ENCODE measurements at regions not wholly inside any gene's neighbourhood (a gene's known extent, or its start where the extent isn't known, plus 50 kb on each side); places are given as distances from the start of the nearest gene placed in this dataset.

GRCh38 chr5:6262651-6263363, 115.5 kb downstream of the MED10 start:
- H3K27ac Mint-ChIP-seq: no peak overlapping the region
- H3K27me3 Mint-ChIP-seq: peaks cover 4 to 14% of the 10 kb centered on the region in 2 donors
- no peaks in the 10 kb centered on the region for H3K36me3 Mint-ChIP-seq
- peaks cover 4% of the 10 kb centered on the region for H3K9me3 Mint-ChIP-seq
- no peak for DNase-seq (ENCODE audit: low spot score)
- ATAC-seq: no peak
- no peaks in the 10 kb centered on the region for H3K4me1 Mint-ChIP-seq (ENCODE audit: low read depth in 2 of 2)
- H3K4me3 Mint-ChIP-seq: no peak overlapping the region

- no peak overlapping the region for H3K27ac Mint-ChIP-seq
- H3K4me1 Mint-ChIP-seq (ENCODE audit: low read depth in 2 of 2): no peaks in the 10 kb centered on the region
- no peak for DNase-seq (ENCODE audit: low spot score)
- H3K36me3 Mint-ChIP-seq: no peaks in the 10 kb centered on the region
- H3K4me3 Mint-ChIP-seq: no peak overlapping the region
- ATAC-seq: no peak
- peaks cover 4% of the 10 kb centered on the region for H3K9me3 Mint-ChIP-seq
- peaks cover 4 to 14% of the 10 kb centered on the region in 2 donors for H3K27me3 Mint-ChIP-seq
Observed at GRCh38 chr5:6261668-6262067, 116.7 kb downstream of the MED10 start.

GRCh38 chr5:6261256-6261655, 117.1 kb downstream of the MED10 start:
- Mint-ChIP-seq H3K27me3 (peaks cover 4 to 14% of the 10 kb centered on the region in 2 donors), H3K4me1 (ENCODE audit: low read depth in 2 of 2) (no peaks in the 10 kb centered on the region), H3K9me3 (peaks cover 4% of the 10 kb centered on the region), H3K36me3 (no peaks in the 10 kb centered on the region), H3K27ac (no peak overlapping the region), H3K4me3 (no peak overlapping the region)
- DNase-seq (ENCODE audit: low spot score) (no peak), ATAC-seq (no peak)

DNA sequence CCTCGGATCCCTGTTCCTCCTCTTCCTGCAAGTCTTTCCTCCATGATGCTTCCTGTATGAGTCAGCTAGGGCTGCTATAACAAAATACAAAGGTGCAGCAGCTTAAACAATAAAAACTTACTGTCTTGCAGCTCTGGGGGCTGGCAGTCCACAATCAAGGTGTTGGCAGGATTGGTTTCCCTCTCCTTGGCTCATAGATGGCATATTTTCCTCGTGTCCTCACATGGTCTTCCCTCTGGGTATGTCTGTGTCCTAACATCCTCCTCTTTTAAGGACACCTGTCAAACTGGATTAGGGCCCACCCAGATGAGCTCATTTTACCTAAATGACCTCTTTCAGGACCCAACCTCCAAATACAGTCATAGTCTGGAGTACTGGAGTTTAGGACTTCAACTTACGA, 117.5 kb downstream of the MED10 start:
- no peak overlapping the region for H3K4me3 Mint-ChIP-seq
- DNase-seq (ENCODE audit: low spot score): no peak
- no peaks in the 10 kb centered on the region for H3K4me1 Mint-ChIP-seq (ENCODE audit: low read depth in 2 of 2)
- H3K9me3 Mint-ChIP-seq: peaks cover 4% of the 10 kb centered on the region
- H3K27me3 Mint-ChIP-seq: peaks cover 4 to 14% of the 10 kb centered on the region in 2 donors
- H3K27ac Mint-ChIP-seq: no peak overlapping the region
- ATAC-seq: no peak
- H3K36me3 Mint-ChIP-seq: no peaks in the 10 kb centered on the region

DNA sequence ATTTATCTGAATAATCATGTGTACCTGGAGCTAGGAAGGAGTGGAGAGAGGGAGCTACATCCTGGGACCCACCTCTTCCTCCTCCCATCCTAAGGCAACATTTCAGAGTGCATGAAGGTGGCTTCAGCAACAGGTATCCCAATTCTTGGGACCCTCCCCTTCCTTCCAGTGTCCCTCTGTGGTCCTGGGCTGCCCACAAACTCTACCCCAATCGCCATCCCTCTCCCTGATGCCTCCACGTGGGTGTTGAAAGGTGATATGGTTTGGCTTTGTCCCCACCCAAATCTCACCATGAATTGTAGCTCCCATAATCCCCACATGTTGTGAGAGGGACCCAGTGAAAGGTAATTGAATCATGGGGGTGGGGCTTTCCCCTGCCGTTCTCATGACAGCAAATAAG, 121.4 kb downstream of the MED10 start:
- Mint-ChIP-seq H3K27me3 (peaks cover 6 to 7% of the 10 kb centered on the region in 2 donors), H3K36me3 (no peaks in the 10 kb centered on the region), H3K9me3 (peaks cover 4% of the 10 kb centered on the region), H3K27ac (no peak overlapping the region), H3K4me1 (ENCODE audit: low read depth in 2 of 2) (no peaks in the 10 kb centered on the region), H3K4me3 (no peak overlapping the region)
- no peak for DNase-seq (ENCODE audit: low spot score)
- no peak for ATAC-seq

DNA sequence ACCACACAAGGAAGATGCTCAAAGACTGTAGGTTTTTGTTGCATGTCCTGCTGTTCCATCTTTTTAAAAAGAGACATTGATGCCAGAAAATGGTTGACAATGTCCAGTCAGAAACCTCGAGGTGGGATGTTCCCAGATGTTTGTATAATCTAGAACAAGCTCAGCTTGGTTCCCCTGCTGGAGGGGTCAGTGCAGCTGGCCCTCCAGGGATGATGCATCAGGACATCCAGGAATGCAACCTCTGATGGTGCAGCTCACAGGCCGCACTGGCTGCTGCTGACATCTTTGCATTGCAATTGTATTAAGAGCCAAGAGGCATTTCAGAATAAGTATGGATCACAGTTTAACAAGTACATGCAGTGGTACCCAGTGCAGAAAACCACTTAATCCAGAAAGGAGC, 122.4 kb downstream of the MED10 start:
- H3K36me3 Mint-ChIP-seq: no peaks in the 10 kb centered on the region
- H3K4me1 Mint-ChIP-seq (ENCODE audit: low read depth in 2 of 2): no peaks in the 10 kb centered on the region
- H3K9me3 Mint-ChIP-seq: peaks cover 4% of the 10 kb centered on the region
- DNase-seq (ENCODE audit: low spot score) (no peak), ATAC-seq (no peak)
- no peak overlapping the region for H3K4me3 Mint-ChIP-seq
- H3K27me3 Mint-ChIP-seq: peaks cover 6 to 7% of the 10 kb centered on the region in 2 donors
- H3K27ac Mint-ChIP-seq: no peak overlapping the region

GRCh38 chr5:6253846-6254245, 124.5 kb downstream of the MED10 start:
- Mint-ChIP-seq H3K9me3 (no peaks in the 10 kb centered on the region), H3K27me3 (peaks cover 3 to 6% of the 10 kb centered on the region in 2 donors), H3K4me1 (ENCODE audit: low read depth in 2 of 2) (no peaks in the 10 kb centered on the region), H3K27ac (no peak overlapping the region), H3K36me3 (no peaks in the 10 kb centered on the region), H3K4me3 (no peak overlapping the region)
- DNase-seq (ENCODE audit: low spot score) (no peak), ATAC-seq (peak in 1 of 2 donors; percentile 22)

DNA sequence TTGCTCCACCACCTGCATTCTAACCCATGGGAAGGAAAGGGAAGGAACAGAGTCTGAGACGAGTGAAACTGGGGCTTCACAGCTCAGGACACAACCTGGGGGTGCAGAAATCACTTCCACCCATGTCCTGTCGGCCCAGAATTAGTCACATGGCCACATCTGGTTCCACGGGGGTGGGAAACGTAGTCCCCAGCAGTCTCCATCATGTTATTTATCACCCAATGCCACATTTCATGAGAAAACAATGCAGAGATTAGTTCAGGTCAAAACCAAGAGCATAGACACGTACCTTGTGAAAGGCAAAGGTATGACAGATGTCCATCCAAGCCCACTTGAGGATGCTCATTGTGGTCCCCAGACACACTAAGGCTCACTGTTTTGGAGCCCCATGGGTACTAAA, 125.1 kb downstream of the MED10 start:
- Mint-ChIP-seq H3K4me3 (no peak overlapping the region), H3K9me3 (no peaks in the 10 kb centered on the region), H3K36me3 (no peaks in the 10 kb centered on the region), H3K27me3 (peaks cover 3 to 4% of the 10 kb centered on the region in 2 donors), H3K27ac (no peak overlapping the region), H3K4me1 (ENCODE audit: low read depth in 2 of 2) (no peaks in the 10 kb centered on the region)
- no peak for ATAC-seq
- DNase-seq (ENCODE audit: low spot score): no peak

- H3K9me3 Mint-ChIP-seq: no peaks in the 10 kb centered on the region
- ATAC-seq (no peak), DNase-seq (ENCODE audit: low spot score) (no peak)
- no peaks in the 10 kb centered on the region for H3K4me1 Mint-ChIP-seq (ENCODE audit: low read depth in 2 of 2)
- H3K27me3 Mint-ChIP-seq: peaks cover 0 to 3% of the 10 kb centered on the region in 2 donors
- no peak overlapping the region for H3K4me3 Mint-ChIP-seq
- no peak overlapping the region for H3K27ac Mint-ChIP-seq
- no peaks in the 10 kb centered on the region for H3K36me3 Mint-ChIP-seq
Observed at GRCh38 chr5:6252581-6252980, 125.8 kb downstream of the MED10 start.

DNA sequence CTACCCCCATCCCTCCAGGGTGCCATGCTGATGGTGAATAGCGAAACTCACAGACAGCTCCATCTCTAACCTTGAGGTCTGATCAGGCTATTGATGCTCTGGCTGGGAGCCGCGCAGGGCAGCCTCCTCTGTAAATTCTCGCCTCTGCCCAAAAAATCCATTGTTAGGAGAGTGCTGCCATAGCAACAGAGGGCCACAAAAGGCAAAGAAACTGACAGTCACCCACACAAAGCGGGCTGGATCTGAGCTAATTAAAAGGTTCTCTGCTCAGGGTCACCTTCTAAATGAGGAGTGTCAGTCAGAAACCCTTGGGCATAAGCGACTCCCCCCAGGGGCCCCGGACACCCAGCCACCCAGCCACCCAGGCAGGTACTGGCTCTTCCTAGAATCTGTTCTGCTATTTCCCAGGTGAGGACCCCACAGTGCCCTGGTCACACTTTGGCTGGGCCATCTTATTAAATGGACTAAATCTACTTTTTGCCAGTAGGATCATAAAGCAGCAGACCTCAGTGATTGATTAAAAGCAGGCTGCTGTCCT, 126.7 kb downstream of the MED10 start:
- Mint-ChIP-seq H3K27ac (no peak overlapping the region), H3K9me3 (no peaks in the 10 kb centered on the region), H3K4me1 (ENCODE audit: low read depth in 2 of 2) (no peaks in the 10 kb centered on the region), H3K4me3 (no peak overlapping the region), H3K36me3 (no peaks in the 10 kb centered on the region), H3K27me3 (peaks cover 0 to 3% of the 10 kb centered on the region in 2 donors)
- no peak for DNase-seq (ENCODE audit: low spot score)
- ATAC-seq: no peak

DNA sequence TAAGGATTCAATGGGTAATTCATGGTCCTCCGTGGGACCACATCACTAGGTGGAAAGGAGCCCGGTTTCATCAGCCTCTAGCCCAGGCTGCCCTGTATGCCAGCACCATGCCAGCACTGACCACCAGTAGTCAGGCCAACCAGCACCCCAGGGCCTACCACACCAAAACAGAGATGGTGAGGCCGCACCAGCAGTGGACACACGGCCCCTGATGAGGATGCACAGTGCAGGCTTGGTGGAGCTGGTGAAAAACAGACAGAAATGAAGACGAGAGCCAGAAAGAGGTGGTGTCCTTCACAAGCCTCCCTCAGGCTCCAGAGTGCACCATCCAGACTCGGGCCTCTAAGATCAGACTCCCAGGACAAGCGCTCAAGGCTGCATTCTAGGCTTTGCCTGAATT, 128.2 kb downstream of the MED10 start:
- DNase-seq (ENCODE audit: low spot score) (no peak), ATAC-seq (no peak)
- Mint-ChIP-seq H3K9me3 (no peaks in the 10 kb centered on the region), H3K36me3 (no peaks in the 10 kb centered on the region), H3K27me3 (no peaks in the 10 kb centered on the region), H3K4me3 (no peak overlapping the region), H3K4me1 (ENCODE audit: low read depth in 2 of 2) (no peaks in the 10 kb centered on the region), H3K27ac (no peak overlapping the region)

GRCh38 chr5:6248132-6248531, 130.2 kb downstream of the MED10 start:
- no peaks in the 10 kb centered on the region for H3K4me1 Mint-ChIP-seq (ENCODE audit: low read depth in 2 of 2)
- peaks cover 0 to 2% of the 10 kb centered on the region in 2 donors for H3K27me3 Mint-ChIP-seq
- H3K36me3 Mint-ChIP-seq: no peaks in the 10 kb centered on the region
- DNase-seq (ENCODE audit: low spot score) (no peak), ATAC-seq (no peak)
- no peak overlapping the region for H3K27ac Mint-ChIP-seq
- no peaks in the 10 kb centered on the region for H3K9me3 Mint-ChIP-seq
- no peak overlapping the region for H3K4me3 Mint-ChIP-seq

GRCh38 chr5:6246820-6247437, 131.4 kb downstream of the MED10 start:
- Mint-ChIP-seq H3K36me3 (no peaks in the 10 kb centered on the region), H3K27ac (no peak overlapping the region), H3K4me1 (ENCODE audit: low read depth in 2 of 2) (no peaks in the 10 kb centered on the region), H3K4me3 (no peak overlapping the region), H3K27me3 (peaks cover 0 to 2% of the 10 kb centered on the region in 2 donors), H3K9me3 (no peaks in the 10 kb centered on the region)
- ATAC-seq: no peak
- DNase-seq (ENCODE audit: low spot score): no peak

GRCh38 chr5:6244339-6244714, 134.0 kb downstream of the MED10 start:
- peaks cover 4% of the 10 kb centered on the region for H3K9me3 Mint-ChIP-seq
- no peak for DNase-seq (ENCODE audit: low spot score)
- H3K27ac Mint-ChIP-seq: no peak overlapping the region
- no peak overlapping the region for H3K4me3 Mint-ChIP-seq
- H3K4me1 Mint-ChIP-seq (ENCODE audit: low read depth in 2 of 2): no peaks in the 10 kb centered on the region
- H3K27me3 Mint-ChIP-seq: peaks cover 2 to 8% of the 10 kb centered on the region in 2 donors
- no peak for ATAC-seq
- no peaks in the 10 kb centered on the region for H3K36me3 Mint-ChIP-seq

Data from natural killer cell treated with Interleukin-12 subunit alpha and Interleukin-12 subunit beta and Interleukin-15 and Interleukin-18, amount 100 ng/mL, for 72 hours (primary cell).